Hepatocyte (in vitro differentiated cells): ENCODE measurements at regions not wholly inside any gene's neighbourhood (a gene's known extent, or its start where the extent isn't known, plus 50 kb on each side); places are given as distances from the start of the nearest gene placed in this dataset.

ENCODE experiments used
- DNase-seq: peaks from one replicate; pipeline ENCODE4 v3.0.0-alpha.2; 2016; ENCODE audit warnings: low spot score
- H2AFZ ChIP-seq: fragments of 200-600 bp; sonication (generic); 2 replicates; pipeline ENCODE4 v1.6.0; 2016; ENCODE audit warnings: antibody characterized with exemption, mild to moderate bottlenecking
- H3K27ac ChIP-seq: fragments of 200-600 bp; sonication (generic); 2 replicates; pipeline ENCODE4 v1.5.1; 2016; ENCODE audit warnings: mild to moderate bottlenecking
- H3K27me3 ChIP-seq: fragments of 200-600 bp; sonication (generic); 2 replicates; pipeline ENCODE4 v1.6.1; 2016
- H3K36me3 ChIP-seq: fragments of 200-600 bp; sonication (generic); replicated peaks from 2 replicates; pipeline ENCODE4 v1.5.1; 2016; ENCODE audit warnings: low read depth; ENCODE audit not compliant: insufficient read depth
- H3K4me1 ChIP-seq: fragments of 200-600 bp; sonication (generic); 2 replicates; pipeline ENCODE4 v1.5.1; 2016; ENCODE audit warnings: mild to moderate bottlenecking, moderate library complexity; ENCODE audit not compliant: insufficient read depth
- H3K4me2 ChIP-seq: fragments of 200-600 bp; sonication (generic); 2 replicates; pipeline ENCODE4 v1.6.0; 2016
- H3K4me3 ChIP-seq: fragments of 200-600 bp; sonication (generic); 2 replicates; pipeline ENCODE4 v1.5.1; 2016; ENCODE audit warnings: mild to moderate bottlenecking
- H3K79me2 ChIP-seq: fragments of 200-600 bp; sonication (generic); 2 replicates; pipeline ENCODE4 v1.6.0; 2017; ENCODE audit warnings: mild to moderate bottlenecking
- H3K9me2 ChIP-seq: fragments of 200-600 bp; sonication (generic); replicated peaks from 2 replicates; pipeline ENCODE4 v1.6.0; 2017; ENCODE audit warnings: mild to moderate bottlenecking; ENCODE audit not compliant: insufficient read depth
- H3K9me3 ChIP-seq: fragments of 200-600 bp; sonication (generic); 2 replicates; pipeline ENCODE4 v1.5.1; 2016; ENCODE audit warnings: low read depth, mild to moderate bottlenecking
- H4K20me1 ChIP-seq: fragments of 200-600 bp; sonication (generic); 2 replicates; pipeline ENCODE4 v1.6.0; 2016; ENCODE audit warnings: mild to moderate bottlenecking; ENCODE audit not compliant: insufficient read depth, poor library complexity, severe bottlenecking
- CTCF ChIP-seq: fragments of 200-600 bp; sonication (generic); IDR thresholded peaks from 2 replicates; pipeline ENCODE4 v1.5.1; 2016; ENCODE audit warnings: antibody characterized with exemption, mild to moderate bottlenecking; ENCODE audit not compliant: poor library complexity
- EZH2 ChIP-seq: fragments of 200-600 bp; sonication (generic); IDR thresholded peaks from 2 replicates; pipeline ENCODE4 v1.6.1; 2016; ENCODE audit warnings: antibody characterized with exemption, mild to moderate bottlenecking, borderline replicate concordance
- EZH2phosphoT487 ChIP-seq: fragments of 200-600 bp; sonication (generic); IDR thresholded peaks from one replicate; pipeline ENCODE4 v1.6.1; 2018; ENCODE audit warnings: antibody characterized with exemption, mild to moderate bottlenecking, low read depth, moderate library complexity; ENCODE audit not compliant: unreplicated experiment, severe bottlenecking
- WGBS: methylation state at CpG from one replicate; pipeline ENCODE4 v1.1.6; 2016; ENCODE audit warnings: low lambda C conversion rate; ENCODE audit errors: missing lambda C conversion rate; 5-methylcytosine and 5-hydroxymethylcytosine counted together

- no peak overlapping the region for H3K4me3 ChIP-seq
- no peak for DNase-seq
- no peaks in the 10 kb centered on the region for H4K20me1 ChIP-seq
- H3K27me3 ChIP-seq, result no peaks in the 10 kb centered on the region
- H3K9me3 ChIP-seq, result no peaks in the 10 kb centered on the region
- 41% methylated on average over 9 of the region's 9 CpGs for WGBS
- H3K36me3 ChIP-seq, result no peaks in the 10 kb centered on the region
- no peaks in the 10 kb centered on the region for H3K4me1 ChIP-seq
- H3K9me2 ChIP-seq, result no peaks in the 10 kb centered on the region
- no peak overlapping the region for H2AFZ ChIP-seq
- no peak for TF ChIP-seq EZH2
- no peak for TF ChIP-seq EZH2phosphoT487
- TF ChIP-seq CTCF, result no peak
- no peak overlapping the region for H3K27ac ChIP-seq
- no peak overlapping the region for H3K4me2 ChIP-seq
- no peaks in the 10 kb centered on the region for H3K79me2 ChIP-seq
Measured at GRCh38 chr10:130635528-130635927, 499.3 kb downstream of the GLRX3 start.

GRCh38 chr10:130636313-130636930 is 500.2 kb downstream of the GLRX3 start:
- no peak overlapping the region for H3K27ac ChIP-seq
- H3K4me3 ChIP-seq, result no peak overlapping the region
- no peaks in the 10 kb centered on the region for H4K20me1 ChIP-seq
- no peaks in the 10 kb centered on the region for H3K36me3 ChIP-seq
- no peak overlapping the region for H2AFZ ChIP-seq
- no peaks in the 10 kb centered on the region for H3K4me1 ChIP-seq
- DNase-seq, result no peak
- no peak for TF ChIP-seq EZH2phosphoT487
- TF ChIP-seq EZH2, result no peak
- H3K27me3 ChIP-seq, result no peaks in the 10 kb centered on the region
- no peak overlapping the region for H3K4me2 ChIP-seq
- H3K9me3 ChIP-seq, result no peaks in the 10 kb centered on the region
- no peaks in the 10 kb centered on the region for H3K9me2 ChIP-seq
- H3K79me2 ChIP-seq, result no peaks in the 10 kb centered on the region
- 73% methylated on average over 6 of the region's 6 CpGs for WGBS

GRCh38 chr10:130637089-130637676 is 501.0 kb downstream of the GLRX3 start:
- Histone ChIP-seq H3K79me2 (no peaks in the 10 kb centered on the region), H3K4me2 (no peak overlapping the region), H4K20me1 (no peaks in the 10 kb centered on the region), H3K27ac (no peak overlapping the region), H3K9me3 (no peaks in the 10 kb centered on the region), H3K36me3 (no peaks in the 10 kb centered on the region), H3K27me3 (no peaks in the 10 kb centered on the region), H3K9me2 (no peaks in the 10 kb centered on the region), H3K4me1 (no peaks in the 10 kb centered on the region), H3K4me3 (no peak overlapping the region), H2AFZ (no peak overlapping the region)
- no peak for TF ChIP-seq EZH2phosphoT487
- no peak for TF ChIP-seq EZH2
- no peak for TF ChIP-seq CTCF
- DNase-seq, result no peak
- 58% methylated on average over 4 of the region's 4 CpGs for WGBS

GRCh38 chr10:130638991-130639390 is 502.8 kb downstream of the GLRX3 start:
- no peak for TF ChIP-seq EZH2
- TF ChIP-seq EZH2phosphoT487, result no peak
- no peak for TF ChIP-seq CTCF
- H3K4me2 ChIP-seq, result no peak overlapping the region
- 85% methylated on average over 4 of the region's 4 CpGs for WGBS
- H2AFZ ChIP-seq, result no peak overlapping the region
- H4K20me1 ChIP-seq, result no peaks in the 10 kb centered on the region
- no peak overlapping the region for H3K27ac ChIP-seq
- no peaks in the 10 kb centered on the region for H3K4me1 ChIP-seq
- H3K27me3 ChIP-seq, result no peaks in the 10 kb centered on the region
- no peaks in the 10 kb centered on the region for H3K36me3 ChIP-seq
- DNase-seq, result no peak
- H3K79me2 ChIP-seq, result no peaks in the 10 kb centered on the region
- no peaks in the 10 kb centered on the region for H3K9me3 ChIP-seq
- no peaks in the 10 kb centered on the region for H3K9me2 ChIP-seq
- H3K4me3 ChIP-seq, result no peak overlapping the region
